Peyer's patch (tissue), 4 donors: ENCODE measurements at regions not wholly inside any gene's neighbourhood (a gene's known extent, or its start where the extent isn't known, plus 50 kb on each side); places are given as distances from the start of the nearest gene placed in this dataset.
"Not testable (repeated sequence)": the region's sequence is repeated elsewhere in the genome, so short reads cannot be mapped to it uniquely, and the experiment has no call there.

Experiments
- POLR2A ChIP-seq, 2 donors: fragments of 450-650 bp; IDR thresholded peaks; one replicate each; pipeline ENCODE4 v1.5.1; 2017; ENCODE audit warnings: antibody characterized with exemption in 2 of 2, mild to moderate bottlenecking in 2 of 2, moderate library complexity in 2 of 2
- TF ChIP-seq, protein P1 (sequence below), 6 experiments: fragments of 450-650 bp in 4 of 6; fragments of 200-600 bp in 2 of 6; sonication (generic) in 1 of 6; IDR thresholded peaks; one replicate each; pipeline ENCODE4 v1.5.1; 2017 to 2019; ENCODE audit warnings: antibody characterized with exemption in 6 of 6, mild to moderate bottlenecking in 3 of 6, moderate library complexity in 1 of 6

DNA sequence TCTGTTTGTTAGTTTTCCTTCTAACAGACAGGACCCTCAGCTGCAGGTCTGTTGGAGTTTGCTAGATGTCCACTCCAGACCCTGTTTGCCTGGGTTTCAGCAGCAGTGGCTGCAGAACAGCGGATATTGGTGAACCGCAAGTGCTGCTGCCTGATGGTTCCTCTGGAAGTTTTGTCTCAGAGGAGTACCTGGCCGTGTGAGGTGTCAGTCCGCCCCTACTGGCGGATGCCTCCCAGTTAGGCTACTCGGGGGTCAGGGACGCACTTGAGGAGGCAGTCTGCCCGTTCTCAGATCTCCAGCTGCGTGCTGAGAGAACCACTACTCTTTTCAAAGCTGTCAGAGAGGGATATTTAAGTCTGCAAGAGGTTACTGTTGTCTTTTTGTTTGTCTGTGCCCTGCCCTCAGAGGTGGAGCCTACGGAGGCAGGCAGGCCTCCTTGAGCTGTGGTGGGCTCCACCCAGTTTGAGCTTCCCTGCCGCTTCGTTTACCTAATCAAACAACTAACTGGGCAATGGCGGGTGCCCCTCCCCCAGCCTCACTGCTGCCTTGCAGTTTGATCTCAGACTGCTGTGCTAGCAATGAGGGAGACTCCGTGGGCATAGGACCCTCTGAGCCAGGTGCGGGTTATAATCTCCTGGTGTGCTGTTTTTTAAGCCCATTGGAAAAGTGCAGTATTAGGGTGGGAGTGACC lies 634.3 kb upstream of the CHD1 start:
- TF ChIP-seq, protein P1, sequence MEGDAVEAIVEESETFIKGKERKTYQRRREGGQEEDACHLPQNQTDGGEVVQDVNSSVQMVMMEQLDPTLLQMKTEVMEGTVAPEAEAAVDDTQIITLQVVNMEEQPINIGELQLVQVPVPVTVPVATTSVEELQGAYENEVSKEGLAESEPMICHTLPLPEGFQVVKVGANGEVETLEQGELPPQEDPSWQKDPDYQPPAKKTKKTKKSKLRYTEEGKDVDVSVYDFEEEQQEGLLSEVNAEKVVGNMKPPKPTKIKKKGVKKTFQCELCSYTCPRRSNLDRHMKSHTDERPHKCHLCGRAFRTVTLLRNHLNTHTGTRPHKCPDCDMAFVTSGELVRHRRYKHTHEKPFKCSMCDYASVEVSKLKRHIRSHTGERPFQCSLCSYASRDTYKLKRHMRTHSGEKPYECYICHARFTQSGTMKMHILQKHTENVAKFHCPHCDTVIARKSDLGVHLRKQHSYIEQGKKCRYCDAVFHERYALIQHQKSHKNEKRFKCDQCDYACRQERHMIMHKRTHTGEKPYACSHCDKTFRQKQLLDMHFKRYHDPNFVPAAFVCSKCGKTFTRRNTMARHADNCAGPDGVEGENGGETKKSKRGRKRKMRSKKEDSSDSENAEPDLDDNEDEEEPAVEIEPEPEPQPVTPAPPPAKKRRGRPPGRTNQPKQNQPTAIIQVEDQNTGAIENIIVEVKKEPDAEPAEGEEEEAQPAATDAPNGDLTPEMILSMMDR (IDR thresholded peaks at IDR 0.05) = not testable (repeated sequence)
- TF ChIP-seq POLR2A (IDR thresholded peaks at IDR 0.05) = not testable (repeated sequence)
